Activated CD4-positive, alpha-beta T cell treated with anti-CD3 and anti-CD28 coated beads, Interleukin-10, Interleukin-2, amounts not matched to agents 100 ng/mL and 50 ng/mL, durations not matched to agents 16 hours and 8 hours (primary cell): ENCODE measurements at regions not wholly inside any gene's neighbourhood (a gene's known extent, or its start where the extent isn't known, plus 50 kb on each side); places are given as distances from the start of the nearest gene placed in this dataset.
"Not testable (repeated sequence)": the region's sequence is repeated elsewhere in the genome, so short reads cannot be mapped to it uniquely, and the experiment has no call there.

ENCODE experiments used
- DNase-seq: peaks from one replicate; pipeline ENCODE4 v3.0.0-alpha.2; 2020

DNA sequence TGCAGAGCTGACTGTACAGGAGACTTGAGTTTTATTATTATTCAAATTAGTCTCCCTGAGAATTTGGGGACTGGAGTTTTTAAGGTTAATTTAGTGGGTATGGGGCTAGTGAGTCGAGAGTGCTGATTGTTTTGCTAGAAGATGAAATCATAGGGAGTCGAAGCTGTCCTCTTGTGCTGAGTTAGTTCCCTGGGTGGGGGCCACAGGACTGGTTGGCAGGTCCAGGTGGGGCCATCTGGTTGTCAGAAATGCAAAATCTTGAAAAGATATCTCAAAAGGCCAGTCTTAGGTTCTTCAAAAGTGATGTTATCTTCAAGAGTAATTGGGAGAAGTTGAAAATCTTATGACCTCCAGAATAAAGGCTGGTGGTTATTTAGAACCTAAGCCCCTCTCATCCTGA lies 267.3 kb downstream of the MYCN start:
- DNase-seq, result no peak

DNA sequence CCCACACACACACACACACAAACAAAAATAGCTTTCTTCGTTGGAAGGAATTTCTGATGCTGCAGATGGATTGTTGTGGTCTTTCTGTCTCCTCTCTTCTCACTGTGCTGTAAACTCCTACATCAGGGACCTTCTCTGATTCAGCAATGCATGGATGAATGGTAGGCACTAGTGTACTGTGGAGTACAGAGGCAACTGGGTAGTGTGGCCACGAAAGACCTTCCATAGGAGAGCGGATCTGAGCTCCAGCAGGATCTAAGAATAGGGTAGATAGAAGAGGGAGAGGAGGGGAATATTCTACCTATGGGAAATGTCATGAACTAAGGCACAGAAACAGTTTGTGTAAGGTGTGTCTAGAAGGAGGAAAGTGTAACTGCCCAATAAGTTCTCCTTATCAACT lies 266.8 kb downstream of the MYCN start:
- DNase-seq, result no peak

DNA sequence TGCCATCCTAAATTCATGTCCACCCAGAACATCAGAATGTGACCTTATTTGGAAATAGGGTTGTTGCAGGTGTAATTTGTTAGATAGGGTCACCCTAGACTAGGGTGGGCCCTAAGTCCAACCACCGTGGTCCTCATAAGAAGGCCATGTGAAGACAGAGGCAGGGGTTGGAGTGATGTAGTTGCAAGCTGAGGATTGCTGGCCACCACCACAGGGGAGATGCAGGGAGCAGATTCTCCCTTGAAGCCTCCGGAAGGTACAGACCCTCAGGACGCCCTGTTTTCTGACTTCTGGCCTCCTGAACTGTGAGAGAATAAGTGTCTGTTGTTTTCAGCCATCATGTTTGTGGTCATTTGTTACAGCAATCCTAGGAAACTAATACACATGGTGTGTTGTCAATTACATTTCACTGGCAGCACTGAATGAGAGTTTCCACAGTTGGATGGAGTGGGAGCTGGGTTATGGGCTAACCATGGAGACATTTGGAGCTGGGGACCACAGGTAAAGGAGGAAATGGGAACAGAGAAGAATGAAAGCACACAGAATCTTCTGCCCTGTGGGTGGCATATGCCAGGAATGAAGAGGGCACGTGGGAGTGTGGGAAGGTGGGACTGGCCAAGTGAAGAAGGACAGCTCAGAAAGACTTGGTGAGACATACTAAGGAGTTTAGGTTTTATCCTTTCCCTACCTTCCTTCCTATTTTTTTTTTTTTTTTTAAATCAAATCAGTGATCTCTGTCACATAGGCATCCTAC lies 266.0 kb downstream of the MYCN start:
- no peak for DNase-seq

DNA sequence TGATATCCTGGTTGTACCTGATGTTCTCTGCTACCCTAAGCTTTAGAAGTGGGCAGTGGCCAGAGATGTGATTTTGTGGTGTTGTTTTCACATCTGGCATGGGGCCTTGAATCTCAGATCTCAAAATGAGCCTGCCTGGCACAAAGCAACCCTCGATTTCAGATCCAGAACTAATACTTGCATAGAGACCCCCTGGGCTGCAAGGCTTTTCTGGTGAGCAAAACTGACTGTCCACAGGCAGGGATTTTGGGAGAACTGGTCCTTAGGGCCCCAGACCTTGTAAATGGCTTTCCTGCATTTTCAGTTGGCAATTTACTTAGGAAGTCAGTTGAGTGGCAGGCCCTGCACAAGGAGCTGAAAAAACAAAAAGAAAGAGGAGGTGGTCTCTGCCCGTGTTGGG lies 265.3 kb downstream of the MYCN start:
- no peak for DNase-seq

DNA sequence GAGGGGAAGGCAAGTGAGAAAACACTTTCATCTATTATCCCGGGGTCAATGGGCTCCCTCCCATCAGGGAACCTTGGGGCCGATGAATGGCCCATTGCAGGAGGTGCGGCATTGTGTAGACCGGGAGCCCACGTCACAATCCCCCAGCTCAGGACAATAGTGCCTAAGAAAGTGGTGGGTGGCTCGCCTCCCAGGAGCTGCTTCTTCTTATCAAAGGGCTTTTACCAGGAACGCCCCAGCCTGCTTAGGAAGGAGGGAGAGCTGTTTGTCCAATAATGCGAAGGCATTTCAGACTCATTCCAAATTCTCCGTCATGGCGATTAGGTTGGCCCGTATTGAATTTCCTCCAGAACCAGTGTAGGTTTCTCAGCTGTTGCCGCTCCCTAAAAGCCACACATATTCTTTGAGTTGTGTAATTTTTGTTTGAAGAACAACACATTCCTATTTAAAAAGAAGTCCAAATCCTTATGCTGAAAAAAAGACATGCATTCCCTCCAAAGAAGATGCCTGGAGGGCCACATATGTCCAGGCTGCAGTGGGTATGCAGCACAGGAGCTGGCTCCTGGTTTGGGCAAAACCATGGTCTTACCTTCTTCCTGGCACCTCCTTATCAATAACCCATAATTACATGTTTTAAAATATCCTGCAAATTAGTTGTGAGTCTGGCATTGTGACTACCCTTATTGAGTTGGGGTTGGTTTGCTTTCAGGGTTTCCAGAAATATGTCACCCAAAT lies 264.7 kb downstream of the MYCN start:
- DNase-seq, result no peak

DNA sequence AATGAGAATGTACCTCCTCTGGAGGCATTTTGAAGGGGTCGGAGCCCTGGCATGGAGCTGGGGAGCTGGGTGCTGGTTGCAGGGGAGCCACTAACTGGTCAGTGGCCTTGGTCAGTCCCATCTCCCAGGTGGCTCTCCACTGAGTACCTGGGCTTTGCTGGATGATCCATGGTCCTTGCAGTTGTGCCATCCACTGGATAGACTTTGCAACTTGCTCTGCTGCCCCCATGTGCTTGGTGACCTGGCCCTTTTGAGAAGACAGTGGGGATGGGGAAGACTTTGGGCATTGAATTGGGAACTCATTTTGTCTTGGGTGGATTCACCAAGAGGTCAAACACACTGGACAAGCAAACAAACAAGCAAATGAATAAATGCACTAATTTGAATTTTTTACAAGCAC lies 263.9 kb downstream of the MYCN start:
- no peak for DNase-seq

DNA sequence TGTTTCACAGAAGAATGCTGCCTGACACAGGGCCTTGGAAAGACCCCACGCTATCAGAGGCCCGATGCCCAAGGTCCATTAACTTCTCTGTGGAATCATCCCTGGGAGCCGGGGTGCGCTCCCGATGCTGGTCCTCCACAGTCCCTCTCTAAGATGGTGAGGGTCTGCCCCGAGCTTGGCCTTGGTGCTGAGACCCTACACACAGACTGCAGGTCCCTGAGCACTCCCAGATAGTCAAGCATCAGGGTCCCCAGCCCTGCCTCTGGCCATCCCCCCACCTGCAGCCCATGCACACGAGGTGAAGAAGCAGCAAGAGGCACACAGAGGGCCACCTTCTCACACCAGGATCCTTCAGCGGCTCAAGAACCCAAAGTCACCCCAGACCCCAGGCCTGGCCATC lies 263.3 kb downstream of the MYCN start:
- no peak for DNase-seq

DNA sequence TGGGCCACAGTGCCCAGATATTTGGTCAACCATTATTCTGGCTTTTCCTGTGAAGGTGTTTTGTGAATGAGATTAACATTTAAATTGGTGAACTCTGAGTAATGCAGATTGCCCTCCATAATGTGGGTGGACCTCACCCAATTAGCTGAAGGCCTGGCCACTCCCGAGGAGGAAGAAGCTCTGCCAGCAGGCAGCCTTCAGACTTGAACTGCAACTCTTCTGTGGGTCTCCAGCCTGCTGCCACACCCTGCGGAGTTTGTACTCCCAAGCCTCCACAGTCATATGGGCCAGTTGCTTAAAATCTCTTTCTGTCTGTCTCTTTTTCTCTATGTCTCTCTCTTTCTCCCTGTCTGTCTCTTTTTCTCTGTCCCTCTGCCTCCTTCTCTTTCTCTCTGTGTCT lies 262.7 kb downstream of the MYCN start:
- no peak for DNase-seq

DNA sequence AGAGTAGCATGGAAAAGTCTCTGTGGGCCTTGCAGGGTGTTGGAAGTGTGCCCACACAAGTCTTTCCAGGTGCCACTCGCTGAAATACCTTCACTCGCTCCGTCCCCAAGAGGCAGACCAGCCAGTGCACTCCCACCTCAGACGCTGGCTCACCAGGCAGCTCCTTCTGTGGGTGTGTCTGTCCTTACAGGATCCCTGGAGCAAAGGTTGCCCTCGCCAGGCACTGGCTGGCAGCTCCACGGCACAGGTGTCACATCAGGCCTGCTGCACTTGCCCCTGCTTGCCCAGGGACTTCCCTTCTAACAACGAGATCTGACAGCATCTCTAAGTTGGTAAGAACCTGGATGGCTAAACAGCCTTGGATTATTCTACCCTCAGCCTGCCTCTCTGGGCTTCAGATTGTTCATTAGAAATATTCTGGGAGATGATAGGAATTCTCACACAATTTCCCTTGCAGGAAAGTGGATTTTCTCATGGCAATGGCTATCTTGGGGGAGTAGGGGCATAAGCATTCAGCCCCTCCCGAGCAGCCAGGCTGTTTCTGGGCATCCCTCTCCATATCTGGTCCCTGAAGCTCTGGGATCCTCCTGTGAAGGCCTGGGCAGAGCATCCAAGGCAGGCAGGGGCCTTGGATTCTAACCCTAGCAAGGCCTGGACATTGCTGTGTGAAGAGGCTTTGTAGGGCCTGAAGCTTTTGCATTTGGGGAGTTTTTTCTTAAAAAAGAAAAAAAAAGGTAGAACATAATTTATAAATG lies 262.1 kb downstream of the MYCN start:
- no peak for DNase-seq

DNA sequence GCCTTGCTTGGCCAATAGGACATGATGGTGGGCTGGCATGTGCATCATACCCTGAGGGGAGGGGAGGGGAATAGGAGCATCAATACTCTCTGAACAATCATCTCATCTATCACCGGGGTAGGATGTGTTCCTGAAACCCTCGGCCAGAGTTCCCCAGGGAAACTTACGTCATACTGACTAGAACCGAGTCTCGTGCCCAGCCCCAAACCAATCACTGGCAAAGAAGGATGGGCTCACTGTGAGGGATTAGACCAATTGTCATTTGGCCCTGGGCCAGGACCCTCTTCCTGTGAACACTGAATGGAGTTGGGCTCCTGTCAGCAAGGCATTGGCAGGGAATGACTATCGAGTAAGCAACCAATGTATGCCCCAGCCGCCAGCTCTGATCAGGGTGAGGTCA lies 261.5 kb downstream of the MYCN start:
- no peak for DNase-seq

DNA sequence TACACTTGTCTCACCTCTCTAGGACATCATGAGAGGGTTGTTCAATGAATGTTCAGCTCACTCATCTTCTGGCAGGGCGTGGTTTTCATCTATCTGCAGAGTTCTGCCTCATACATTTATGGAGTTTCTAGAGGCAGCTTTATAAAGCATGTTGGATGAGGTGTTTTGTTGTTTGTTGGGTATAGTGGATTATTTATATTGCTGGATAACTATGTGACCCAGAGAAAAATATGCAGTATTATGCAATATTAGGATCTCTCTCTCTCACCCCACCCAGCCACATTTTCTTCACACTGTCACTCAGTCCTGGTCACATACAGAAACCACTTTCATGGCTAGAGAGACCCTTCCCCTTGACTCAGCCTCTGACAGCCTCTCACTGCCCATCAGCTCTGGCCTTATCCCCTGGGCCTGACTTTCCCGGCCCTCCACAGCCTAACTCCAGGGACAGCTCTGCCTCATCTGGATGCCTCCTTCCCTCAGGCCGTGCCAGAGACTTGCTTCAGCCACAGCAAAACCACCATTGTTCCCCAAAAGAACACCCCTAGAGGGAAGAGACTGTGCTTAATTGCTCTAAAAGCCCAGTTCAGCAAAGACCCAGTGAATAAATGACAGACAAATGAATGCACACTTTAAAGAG lies 260.3 kb downstream of the MYCN start:
- no peak for DNase-seq

DNA sequence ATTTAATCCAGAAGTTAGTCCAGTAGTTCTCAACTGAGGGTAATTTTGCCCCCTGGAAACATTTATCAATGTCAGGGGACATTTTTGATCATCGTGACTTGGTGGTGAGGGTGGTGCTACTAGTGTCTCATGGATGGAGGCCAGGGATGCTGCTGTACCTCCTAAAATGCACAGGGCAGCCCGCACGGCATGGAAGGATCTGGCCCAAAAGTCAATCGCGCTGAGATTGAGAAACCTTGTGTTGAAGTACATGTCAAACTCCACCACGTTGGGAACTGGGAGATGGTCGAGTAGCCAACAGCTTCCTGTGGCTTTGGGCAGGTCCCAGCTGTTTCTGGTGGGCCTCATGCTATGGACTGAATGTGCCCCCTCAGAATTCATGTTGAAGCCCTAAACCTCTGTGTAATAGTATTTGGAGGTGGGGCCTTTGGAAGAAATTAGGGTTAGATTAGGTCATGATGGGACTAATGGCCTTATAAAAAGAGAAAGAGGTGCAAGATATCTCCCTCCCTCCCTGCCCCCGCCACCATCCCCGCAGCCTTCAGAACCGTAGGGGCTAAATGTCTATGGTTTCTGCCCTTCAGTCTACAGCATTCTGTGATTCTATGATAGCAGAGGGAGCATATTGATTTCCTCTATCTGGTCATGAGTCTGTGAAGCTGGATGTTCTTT lies 259.7 kb downstream of the MYCN start:
- no peak for DNase-seq

DNA sequence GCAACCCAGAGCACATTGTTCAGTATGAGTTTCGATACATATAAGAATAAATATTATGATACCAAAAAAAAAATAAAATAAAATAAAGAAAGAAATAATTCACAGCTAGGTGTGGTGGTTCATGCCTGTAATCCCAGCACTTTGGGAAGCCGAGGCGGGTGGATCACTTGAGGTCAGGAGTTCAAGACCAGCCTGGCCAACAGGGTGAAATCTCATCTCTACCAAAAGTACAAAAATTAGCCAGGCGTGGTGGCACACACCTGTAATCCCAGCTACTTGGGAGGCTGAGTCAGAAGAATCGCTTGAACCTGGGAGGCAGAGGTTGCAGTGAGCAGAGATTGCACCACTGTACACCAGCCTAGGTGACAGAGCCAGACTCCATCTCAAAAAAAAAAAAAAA lies 258.9 kb downstream of the MYCN start:
- not testable (repeated sequence) for DNase-seq

DNA sequence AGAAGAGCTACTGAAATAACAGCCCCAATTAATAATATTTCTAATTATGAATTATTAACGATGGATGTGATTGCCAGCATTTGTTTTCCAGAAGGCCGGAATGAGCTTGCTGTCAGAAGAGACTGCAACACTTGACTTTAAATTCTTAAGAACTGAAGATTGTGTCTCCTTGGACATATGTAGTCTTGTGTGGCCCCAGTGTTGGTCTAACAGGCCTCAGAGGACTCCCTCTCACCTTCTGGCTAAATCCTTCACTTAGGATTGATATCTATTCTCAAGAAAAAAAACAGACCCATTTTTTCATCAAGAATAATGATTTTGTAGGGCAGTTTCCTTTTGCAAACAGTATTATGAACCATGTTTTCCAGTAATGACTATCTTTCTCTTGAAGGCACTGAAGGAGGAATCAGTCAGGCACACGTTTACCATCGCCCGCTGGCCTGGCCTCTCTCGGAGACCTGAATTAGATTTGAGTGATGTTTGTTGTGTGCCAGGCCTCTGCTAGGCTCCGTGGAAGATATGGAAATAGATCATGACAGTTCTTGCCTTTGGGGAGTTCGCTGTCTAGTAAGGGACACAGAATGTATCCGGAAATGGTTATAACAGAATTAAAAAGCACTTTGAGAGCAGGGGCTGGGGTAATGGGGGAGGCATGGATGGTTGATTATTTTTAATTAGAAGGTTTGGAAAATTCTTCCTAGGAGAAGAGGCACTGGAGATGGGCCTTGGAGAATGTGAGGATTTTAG lies 258.0 kb downstream of the MYCN start:
- no peak for DNase-seq

DNA sequence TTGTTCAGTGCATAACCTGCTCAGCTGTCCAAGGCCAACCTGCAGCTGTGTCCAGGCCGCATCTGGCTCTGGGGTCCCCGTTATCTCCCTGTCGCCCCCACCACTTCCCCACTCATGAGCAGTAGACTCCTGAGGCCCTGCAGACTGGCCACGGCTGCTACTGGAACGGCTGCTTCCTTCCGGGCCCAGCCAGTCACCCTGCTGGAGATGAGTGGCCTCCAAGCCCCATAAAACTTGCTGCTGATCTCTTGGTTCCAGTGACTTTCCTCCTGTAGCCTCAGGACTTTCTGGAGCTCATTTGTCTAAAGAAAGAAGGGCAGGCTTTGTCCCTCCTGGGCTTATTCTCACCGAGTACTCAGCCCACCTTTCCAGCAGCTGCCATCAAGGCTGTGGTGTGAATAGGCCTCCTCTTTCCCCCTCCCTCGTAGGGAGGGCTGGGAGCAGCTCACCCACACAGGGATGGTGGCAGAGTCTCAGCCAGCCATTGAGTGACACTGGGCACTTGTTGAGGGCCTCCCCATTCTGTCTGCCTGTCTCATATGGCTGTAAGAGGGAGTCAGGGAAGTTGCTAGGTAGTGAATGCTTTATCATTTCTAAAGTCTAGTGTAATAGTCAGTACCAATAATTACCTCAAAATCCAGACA lies 257.3 kb downstream of the MYCN start:
- DNase-seq, result no peak

DNA sequence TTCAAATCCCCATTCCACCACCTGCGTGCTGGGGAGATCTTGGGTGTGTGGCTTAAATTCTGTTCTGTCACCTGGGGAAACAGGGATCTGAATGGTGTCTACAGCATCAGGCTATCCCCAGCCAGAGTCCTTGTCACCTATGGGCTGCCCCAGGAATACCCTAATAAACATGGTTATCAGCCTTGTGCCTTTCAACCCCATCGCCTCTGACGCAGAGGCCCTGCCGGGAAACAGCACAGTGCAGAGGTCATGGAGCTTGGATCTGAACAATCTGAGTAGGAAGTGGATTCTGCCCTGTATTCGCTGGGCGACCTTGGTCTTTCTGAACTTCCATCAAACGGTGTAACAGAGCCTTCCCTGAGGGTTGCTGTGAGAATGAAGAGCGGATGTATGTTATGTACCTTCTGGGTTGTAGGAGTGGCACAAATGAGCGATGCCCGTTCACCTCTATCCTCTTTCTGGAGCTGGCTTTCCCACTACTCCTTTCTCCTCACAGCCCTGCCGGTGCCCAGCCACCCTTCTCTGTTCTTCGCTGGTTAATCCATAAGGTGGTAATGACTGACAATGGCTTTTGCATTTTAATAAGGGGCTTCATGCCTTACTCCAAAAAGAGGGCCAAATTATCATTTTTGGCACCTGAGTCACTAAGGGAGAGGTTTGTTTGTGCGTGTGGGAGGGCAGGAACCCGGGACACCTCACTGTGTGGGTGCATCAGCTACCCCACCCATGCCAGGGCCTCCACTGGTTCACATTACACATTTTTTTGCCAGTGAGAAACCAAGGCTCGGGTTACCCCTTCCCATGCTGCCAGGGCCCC lies 256.5 kb downstream of the MYCN start:
- no peak for DNase-seq

DNA sequence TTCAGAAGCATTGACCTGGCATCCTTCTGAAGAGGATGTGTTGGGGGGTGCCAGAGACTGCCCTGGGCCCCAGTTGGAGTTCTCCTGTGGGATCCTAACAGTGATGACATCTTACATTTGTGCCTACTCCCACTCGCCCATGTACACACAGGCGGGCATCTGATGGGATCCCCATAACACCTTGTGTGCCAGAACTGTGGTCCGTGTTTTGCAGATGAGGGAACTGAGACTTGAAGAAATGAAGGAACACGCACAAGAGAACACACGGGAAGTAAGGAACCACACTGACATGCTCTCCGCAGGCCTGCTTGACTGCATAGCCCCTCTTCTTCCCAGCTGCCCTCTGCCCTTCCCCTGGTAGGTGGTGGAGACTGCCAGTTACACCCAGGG lies 255.3 kb downstream of the MYCN start:
- no peak for DNase-seq

DNA sequence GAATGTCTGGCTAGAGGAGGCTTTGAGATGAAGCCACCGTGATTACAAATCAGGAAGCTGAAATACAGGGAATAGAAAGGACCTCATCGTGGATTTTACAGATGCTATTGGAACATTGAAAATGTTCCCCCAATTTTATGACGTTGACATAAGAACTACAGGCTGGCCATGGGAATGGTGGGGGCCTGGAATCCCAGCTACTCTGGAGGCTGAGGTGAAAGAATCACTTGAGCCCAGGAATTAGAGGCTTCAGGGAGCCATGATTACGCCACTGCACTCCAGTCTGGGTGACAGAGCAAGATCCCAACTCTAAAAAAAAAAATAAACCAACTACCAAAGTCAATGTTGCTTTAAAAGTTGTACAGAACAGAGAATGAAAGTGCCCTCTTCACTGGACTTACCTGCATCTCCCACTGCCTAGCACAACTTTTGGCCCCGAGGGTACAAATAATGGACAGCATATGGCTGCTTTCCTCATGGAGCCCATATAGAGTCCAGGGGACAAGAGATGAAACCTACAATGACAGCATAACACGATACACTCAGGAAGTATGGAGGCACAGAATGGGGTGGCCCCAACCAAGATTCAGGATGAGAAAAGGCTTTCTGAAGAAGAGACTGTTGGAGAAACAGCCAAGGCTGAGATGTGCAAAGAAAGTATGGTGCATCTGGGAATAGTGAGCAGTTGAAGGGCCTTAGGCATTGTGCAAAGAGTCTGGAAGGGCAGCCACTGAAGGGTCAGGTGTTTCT lies 254.8 kb downstream of the MYCN start:
- no peak for DNase-seq

DNA sequence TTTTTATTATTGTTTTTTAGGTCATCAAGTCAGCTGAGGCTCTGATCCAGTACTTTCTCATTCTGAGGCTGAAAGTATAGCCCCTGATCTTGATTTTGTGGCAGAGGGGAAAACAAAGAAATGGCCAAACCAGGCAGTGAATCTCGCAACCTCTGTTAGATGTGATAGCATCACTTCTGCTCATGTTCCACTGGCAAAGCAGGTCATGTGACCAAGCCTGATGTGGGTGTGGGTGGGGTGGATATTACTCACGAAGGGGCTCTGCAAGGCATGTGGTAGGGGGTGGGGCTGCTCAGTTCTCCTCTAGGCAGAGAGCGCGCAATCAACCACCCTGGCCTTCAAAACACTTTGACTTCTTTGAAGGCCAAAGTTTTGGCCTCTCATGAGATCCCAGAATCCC lies 254.2 kb downstream of the MYCN start:
- DNase-seq, result no peak

DNA sequence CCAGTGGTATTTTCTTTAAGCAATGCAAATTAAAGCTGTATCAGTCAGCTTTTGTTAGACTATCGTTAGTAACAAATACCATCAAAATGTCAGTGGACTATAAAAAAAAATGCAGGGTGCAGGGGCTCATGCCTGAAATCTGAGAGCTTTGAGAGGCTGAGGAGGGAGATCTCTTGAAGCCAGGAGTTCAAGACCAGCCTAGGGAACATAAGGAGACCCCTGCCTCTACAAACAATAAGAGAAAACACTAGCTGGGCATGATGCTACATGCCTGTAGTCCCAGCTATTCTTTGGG lies 253.7 kb downstream of the MYCN start:
- DNase-seq, result no peak
